ENCODE measurements at regions not wholly inside any gene's neighbourhood (a gene's known extent, or its start where the extent isn't known, plus 50 kb on each side); places are given as distances from the start of the nearest gene placed in this dataset.

GRCh38 chr3:193190146-193190786 lies 50.8 kb upstream of the PLAAT1 start:
- no peaks in the 10 kb centered on the region for H3K36me3 ChIP-seq (ENCODE audit: control insufficient read depth, insufficient read depth, low read length)
- peaks cover 2% of the 10 kb centered on the region for H3K27me3 ChIP-seq (ENCODE audit: control insufficient read depth, insufficient read depth, low read length)
- no CpG with 5 or more reads among the region's 2 CpGs for WGBS (ENCODE audit: insufficient coverage, low lambda C conversion rate)
- no peaks in the 10 kb centered on the region for H3K9me3 ChIP-seq (ENCODE audit: control insufficient read depth, low read depth, low read length)
- H3K4me1 ChIP-seq (ENCODE audit: control insufficient read depth, insufficient read depth, low read length), result no peaks in the 10 kb centered on the region
- DNase-seq, result peak; percentile 13 to 16
- no peak overlapping the region for H3K4me3 ChIP-seq (ENCODE audit: low read length)
- H3K27ac ChIP-seq (ENCODE audit: low read length), result no peak overlapping the region

All from large intestine (tissue), 3 donors.